Stimulated activated CD4-positive, alpha-beta T cell treated with anti-CD3 and anti-CD28 coated beads, Interleukin-2, amount 100 ng/mL, for 24 hours (primary cell): ENCODE measurements at regions not wholly inside any gene's neighbourhood (a gene's known extent, or its start where the extent isn't known, plus 50 kb on each side); places are given as distances from the start of the nearest gene placed in this dataset.
"Not testable (repeated sequence)": the region's sequence is repeated elsewhere in the genome, so short reads cannot be mapped to it uniquely, and the experiment has no call there.

ENCODE experiments used
- DNase-seq, 2 donors: peaks; one replicate each; pipeline ENCODE4 v3.0.0-alpha.2; 2020

GRCh38 chr2:238600506-238601432, 174.0 kb downstream of the ASB1 start:
- DNase-seq = no peak

- DNase-seq = no peak
Measured at GRCh38 chr2:238601433-238602222, 174.9 kb downstream of the ASB1 start.

- DNase-seq = no peak
Measured at GRCh38 chr2:238602223-238602960, 175.7 kb downstream of the ASB1 start.

DNA sequence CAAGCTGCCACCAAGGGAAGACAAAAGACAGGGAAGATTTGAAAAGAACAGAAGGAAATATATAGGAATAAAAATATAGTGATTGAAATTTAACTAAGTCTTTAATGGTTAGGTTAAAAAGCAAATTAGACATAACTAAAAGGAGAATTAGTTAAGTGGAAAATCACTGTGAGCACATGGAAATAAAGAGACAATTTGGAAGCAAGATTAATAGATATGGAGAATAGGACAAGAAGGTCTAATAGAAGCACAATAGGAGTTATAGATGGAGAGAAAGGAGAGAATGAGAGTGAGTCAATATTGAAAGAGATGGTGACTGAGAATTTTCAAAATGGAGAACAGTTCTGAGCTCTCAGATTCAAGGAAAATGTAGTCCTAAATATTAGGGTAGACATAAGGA, 176.9 kb downstream of the ASB1 start:
- no peak for DNase-seq

GRCh38 chr2:238606311-238606710, 179.6 kb downstream of the ASB1 start:
- DNase-seq = no peak

- DNase-seq = no peak
Measured at GRCh38 chr2:238613610-238614009, 186.9 kb downstream of the ASB1 start.

GRCh38 chr2:238614376-238614775, 187.6 kb downstream of the ASB1 start:
- no peak for DNase-seq

GRCh38 chr2:238615187-238615586, 188.5 kb downstream of the ASB1 start:
- no peak for DNase-seq

- no peak for DNase-seq
Measured at GRCh38 chr2:238616681-238617080, 190.0 kb downstream of the ASB1 start.

DNA sequence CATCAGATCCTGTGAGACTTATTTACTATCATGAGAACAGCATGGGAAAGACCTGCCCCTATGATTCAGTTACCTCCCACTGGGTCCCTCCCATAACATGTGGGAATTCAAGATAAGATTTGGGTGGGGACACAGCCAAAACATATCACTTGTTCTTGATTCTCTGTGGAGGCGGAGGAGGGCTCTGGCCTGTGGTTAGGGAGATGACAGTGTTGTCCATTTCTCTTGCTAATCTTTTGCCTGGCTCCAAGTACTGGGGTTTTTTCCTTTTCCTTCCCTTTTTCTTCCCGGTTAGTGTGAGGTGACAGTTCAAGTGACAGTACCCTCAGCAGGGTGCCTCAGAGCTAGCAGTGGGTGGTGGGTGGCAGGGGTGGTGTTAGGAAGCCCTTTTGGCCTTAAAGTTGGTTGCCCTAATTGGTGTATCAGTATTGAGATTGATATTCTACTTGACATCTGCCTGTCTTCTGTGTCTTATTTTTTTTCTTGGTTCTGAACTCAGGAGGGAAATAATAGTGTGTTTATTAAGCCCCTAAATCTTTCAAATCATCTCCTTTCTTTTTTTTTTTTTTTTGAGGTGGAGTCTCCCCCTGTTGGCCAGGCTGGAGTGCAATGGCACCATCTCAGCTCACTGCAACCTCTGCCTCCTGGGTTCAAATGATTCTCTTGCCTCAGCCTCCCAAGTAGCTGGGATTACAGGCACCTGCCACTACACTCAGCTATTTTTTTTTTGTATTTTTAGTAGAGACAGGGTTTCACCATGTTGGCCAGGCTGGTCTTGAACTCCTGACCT, 192.0 kb downstream of the ASB1 start:
- not testable (repeated sequence) for DNase-seq

- DNase-seq = no peak
Measured at GRCh38 chr2:238627899-238628298, 201.2 kb downstream of the ASB1 start.

DNA sequence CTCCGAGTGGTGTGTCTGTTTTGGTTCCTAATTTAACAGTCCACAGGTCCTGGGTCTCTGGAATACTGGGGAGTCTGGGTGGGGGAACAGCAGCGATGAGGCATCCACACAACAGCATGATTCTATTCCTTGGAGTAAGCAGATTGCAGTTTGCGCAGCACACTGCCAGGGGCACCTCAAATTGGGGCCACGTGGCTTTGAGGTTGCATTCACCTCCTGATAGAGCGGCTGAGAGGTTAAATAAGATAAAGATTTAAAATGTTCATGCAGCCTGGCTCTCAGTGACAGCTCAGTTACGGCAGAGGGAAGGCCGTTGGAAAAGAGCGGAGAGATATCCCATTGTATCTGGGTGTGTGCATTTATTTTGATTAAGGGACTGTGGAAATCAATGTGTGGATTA, 202.3 kb downstream of the ASB1 start:
- DNase-seq = no peak

- no peak for DNase-seq
Measured at GRCh38 chr2:238631491-238632180, 204.9 kb downstream of the ASB1 start.

DNA sequence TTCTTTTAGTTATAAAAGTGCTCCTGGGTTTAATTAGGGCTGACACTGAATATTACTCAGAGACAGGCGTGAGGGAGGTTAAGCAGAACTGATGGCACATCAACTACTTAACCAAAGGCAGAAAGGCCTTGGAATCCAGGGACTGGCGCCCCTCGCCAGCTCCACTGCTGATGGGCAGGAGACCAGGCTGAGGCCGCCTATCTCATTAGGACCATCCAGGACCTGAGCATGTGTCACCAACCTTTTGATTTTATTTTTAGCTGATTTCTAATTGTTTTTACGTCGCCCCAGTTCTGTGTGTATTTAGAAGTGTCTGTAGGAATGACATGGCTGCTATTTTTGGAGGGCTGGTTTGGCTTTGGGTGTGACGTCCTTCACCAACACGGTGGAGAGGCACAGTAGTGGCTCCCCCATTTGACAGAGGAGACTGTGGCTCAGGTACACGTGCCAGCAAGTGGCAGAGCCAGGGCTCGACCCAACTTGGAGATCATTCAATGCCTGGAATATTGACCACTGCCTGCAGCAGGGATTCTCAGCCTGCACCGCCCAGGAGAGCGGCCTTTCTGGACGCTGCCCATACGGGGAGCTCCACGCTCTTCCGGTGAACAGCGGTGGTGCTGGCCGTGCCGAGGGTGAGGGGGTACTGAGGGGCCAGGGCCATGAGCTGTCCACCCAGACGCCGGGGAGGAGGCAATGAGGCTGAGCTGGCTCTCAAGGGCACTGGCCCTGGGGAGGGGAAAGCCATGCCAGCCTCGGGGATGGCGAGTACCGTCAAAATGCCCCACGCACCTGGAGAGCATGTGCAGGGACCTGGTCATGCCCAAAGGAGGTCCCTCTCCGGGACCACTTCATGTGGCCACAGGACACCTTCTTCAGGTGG, 205.7 kb downstream of the ASB1 start:
- no peak for DNase-seq

DNA sequence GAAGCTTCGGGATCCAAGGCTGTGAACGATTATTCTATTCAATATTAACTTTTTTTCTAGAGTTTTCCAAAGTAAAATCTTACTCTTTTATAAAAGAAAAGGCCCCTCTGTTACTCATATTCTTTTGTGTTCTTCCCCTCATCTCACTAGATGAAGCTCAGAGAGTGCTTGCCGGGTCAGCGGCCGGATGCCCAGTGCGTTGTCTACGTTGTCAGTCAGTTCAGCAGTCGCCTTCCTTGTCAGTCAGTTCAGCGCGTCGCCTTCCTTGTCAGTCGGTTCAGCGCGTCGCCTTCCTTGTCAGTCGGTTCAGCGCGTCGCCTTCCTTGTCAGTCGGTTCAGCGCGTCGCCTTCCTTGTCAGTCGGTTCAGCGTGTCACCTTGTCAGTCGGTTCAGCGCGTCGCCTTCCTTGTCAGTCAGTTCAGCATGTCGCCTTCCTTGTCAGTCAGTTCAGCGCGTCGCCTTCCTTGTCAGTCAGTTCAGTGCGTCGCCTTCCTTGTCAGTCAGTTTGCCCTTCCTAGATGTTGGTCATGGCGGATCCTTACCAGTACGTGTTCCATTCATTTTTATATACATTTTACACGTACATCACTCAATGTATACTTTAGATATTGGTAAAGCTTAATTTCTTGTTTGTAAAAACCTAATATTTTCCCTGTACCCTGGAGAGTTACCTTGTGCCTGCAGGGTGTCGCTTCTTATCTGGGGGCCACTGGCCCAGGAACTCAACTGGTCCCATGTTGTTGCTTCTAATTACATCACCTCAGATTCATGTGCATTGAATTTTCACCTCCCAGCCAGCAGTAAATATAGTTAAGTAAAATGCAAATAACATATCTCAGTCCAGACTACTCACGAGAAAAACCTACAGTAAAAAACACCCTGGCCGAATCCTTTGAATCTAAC, 206.9 kb downstream of the ASB1 start:
- DNase-seq = no peak

DNA sequence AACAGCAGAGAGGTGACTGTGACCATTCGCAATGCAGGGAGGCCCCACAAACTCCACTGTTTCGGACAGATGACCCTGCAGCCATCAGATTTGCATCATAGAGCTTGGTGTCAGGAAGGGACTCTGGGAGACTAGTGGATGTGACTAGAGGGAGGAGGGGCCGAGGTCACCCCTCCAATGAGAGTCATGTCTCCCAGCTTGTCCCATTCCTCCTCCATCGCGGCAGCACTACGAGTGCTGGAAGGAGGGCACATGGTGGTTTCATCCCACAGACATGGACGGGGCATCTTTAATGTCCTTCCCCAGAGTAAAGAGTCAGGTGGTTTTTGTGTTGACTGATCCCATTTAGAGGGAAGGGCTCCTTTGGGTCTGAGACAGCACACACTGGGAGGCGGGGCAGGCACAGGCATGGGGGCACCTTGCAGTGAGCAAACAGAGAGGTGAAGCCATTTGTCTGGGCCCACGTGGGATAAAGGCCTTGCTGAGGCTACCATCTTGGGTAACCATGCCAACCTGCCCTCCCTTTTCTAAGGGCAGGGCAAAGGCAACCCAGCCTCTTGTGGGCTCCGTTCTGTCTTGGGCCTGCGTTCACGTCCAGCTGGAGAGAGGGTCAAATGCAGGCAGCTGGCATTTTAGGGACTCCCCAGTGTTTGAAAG, 208.1 kb downstream of the ASB1 start:
- DNase-seq = no peak

- no peak for DNase-seq
Measured at GRCh38 chr2:238635647-238636051, 208.9 kb downstream of the ASB1 start.

DNA sequence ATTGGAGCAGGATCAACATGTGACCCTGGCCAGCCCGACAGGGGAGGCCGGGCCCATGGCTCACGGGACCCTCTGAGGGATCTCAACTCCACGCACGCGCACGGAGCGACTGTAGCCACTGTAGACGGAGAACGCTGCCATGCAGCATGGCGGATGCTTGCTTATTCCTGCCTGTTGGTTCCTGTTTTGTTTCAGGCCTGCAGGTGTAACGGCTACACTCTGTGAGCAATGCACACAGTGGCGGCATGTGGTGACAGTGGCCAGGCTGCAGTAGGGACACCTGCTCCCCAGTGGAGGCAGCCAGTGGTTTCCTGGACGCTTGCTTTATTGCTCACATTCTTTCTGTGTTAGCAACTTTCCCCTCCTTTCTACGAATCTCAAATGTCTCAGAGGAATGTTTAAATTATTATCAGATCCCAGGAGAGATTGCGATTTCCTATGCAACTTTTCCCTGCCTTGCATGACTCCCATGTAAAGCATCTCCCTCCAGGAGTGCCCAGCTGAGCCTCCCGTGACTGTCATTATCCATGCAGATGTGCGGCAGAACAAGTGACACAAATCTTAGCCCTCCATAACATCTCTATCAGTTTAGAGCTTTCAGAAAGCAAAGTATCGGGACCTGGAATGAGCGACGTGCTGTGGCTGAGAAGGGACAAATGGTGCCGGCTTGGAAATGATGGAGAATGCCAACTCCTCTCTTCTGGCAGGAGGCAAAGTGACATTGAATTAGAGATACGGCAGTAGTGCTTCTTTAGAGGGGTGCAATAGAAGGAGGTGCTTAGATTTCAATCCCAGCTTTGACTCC, 209.7 kb downstream of the ASB1 start:
- DNase-seq = no peak
